ENCODE measurements at regions not wholly inside any gene's neighbourhood (a gene's known extent, or its start where the extent isn't known, plus 50 kb on each side); places are given as distances from the start of the nearest gene placed in this dataset.

DNA sequence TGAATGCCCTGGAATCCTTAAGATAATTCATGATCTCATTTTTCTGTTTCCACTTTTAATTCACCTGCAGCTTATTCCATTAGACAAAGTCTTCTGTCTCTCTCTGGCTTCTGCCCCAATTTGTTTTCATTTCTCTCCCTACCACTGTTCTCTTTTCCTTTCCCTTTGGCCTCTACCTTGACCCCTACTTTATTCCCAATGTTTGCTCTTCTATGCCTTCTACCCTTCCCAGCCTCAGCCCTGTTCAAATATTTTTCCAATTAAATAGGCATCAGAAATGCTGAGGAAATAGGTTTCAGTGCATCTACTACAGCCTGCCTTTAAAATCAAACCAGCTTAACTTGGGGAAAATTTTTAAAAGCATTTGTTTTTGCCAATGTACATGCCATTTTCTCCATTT lies 443.7 kb upstream of the CWC22 start:
- TF ChIP-seq EZH2phosphoT487 (IDR thresholded peaks at IDR 0.05; ENCODE audit: borderline replicate concordance, low read length) (no peak), EZH2 (IDR thresholded peaks at IDR 0.05; ENCODE audit: low read length, unreplicated experiment) (no peak), CTCF (conservative IDR thresholded peaks at IDR 0.05; ENCODE audit: low read depth, low read length) (no peak)
- no peak for ATAC-seq
- ChIA-PET POLR2A (ENCODE audit: unreplicated experiment) (no interaction called here), CTCF (no interaction called here)
- no peak overlapping the region for H3K4me2 ChIP-seq (ENCODE audit: low read length)
- no peak overlapping the region for H3K27ac ChIP-seq (ENCODE audit: low read length)
- no TSS peak for BruUV-seq (replicated peaks)
- no peaks in the 10 kb centered on the region; the same call in 1 of the 2 replicates for H3K9me2 ChIP-seq (replicated peaks; ENCODE audit: low read length)
- no peak overlapping the region for H3K9ac ChIP-seq (ENCODE audit: low read length)
- no peaks in the 10 kb centered on the region for H3K36me3 ChIP-seq (ENCODE audit: low read depth, low read length)
- no peak overlapping the region for H3K4me3 ChIP-seq (ENCODE audit: low read length)
- no peak for DNase-seq
- intact Hi-C loops (cut with micrococcal nuclease) = no loop called here
- no peaks in the 10 kb centered on the region for H3K79me2 ChIP-seq (ENCODE audit: low read length)
- no peak overlapping the region for H2AFZ ChIP-seq (ENCODE audit: low read length)
- H3K27me3 ChIP-seq (ENCODE audit: low read length) = no peaks in the 10 kb centered on the region
- H3K9me3 ChIP-seq (ENCODE audit: low read length) = no peaks in the 10 kb centered on the region
- no peaks in the 10 kb centered on the region for H3F3A ChIP-seq (ENCODE audit: low read length, unreplicated experiment)
- H4K20me1 ChIP-seq (ENCODE audit: low read length) = no peaks in the 10 kb centered on the region
- H3K4me1 ChIP-seq (ENCODE audit: insufficient read depth, low read length) = no peaks in the 10 kb centered on the region

GRCh38 chr2:180449171-180449915 lies 442.2 kb upstream of the CWC22 start:
- intact Hi-C loops (cut with micrococcal nuclease) = no loop called here
- Histone ChIP-seq H3K9me2 (replicated peaks; ENCODE audit: low read length) (no peaks in the 10 kb centered on the region; the same call in 1 of the 2 replicates), H3K79me2 (ENCODE audit: low read length) (no peaks in the 10 kb centered on the region), H3K36me3 (ENCODE audit: low read depth, low read length) (no peaks in the 10 kb centered on the region), H3K4me3 (ENCODE audit: low read length) (no peak overlapping the region), H3K4me2 (ENCODE audit: low read length) (no peak overlapping the region), H3F3A (ENCODE audit: low read length, unreplicated experiment) (no peaks in the 10 kb centered on the region), H2AFZ (ENCODE audit: low read length) (no peak overlapping the region), H3K9me3 (ENCODE audit: low read length) (no peaks in the 10 kb centered on the region), H3K4me1 (ENCODE audit: insufficient read depth, low read length) (no peaks in the 10 kb centered on the region), H3K27ac (ENCODE audit: low read length) (no peak overlapping the region), H3K9ac (ENCODE audit: low read length) (no peak overlapping the region), H3K27me3 (ENCODE audit: low read length) (no peaks in the 10 kb centered on the region), H4K20me1 (ENCODE audit: low read length) (no peaks in the 10 kb centered on the region)
- ChIA-PET CTCF (no interaction called here), POLR2A (ENCODE audit: unreplicated experiment) (no interaction called here)
- ATAC-seq (no peak), DNase-seq (no peak)
- no TSS peak for BruUV-seq (replicated peaks)
- TF ChIP-seq EZH2phosphoT487 (IDR thresholded peaks at IDR 0.05; ENCODE audit: borderline replicate concordance, low read length) (no peak), CTCF (conservative IDR thresholded peaks at IDR 0.05; ENCODE audit: low read depth, low read length) (no peak), EZH2 (IDR thresholded peaks at IDR 0.05; ENCODE audit: low read length, unreplicated experiment) (no peak)

- intact Hi-C loops (cut with micrococcal nuclease) = no loop called here
- no peak overlapping the region for H3K4me3 ChIP-seq (ENCODE audit: low read length)
- H3K27me3 ChIP-seq (ENCODE audit: low read length) = no peaks in the 10 kb centered on the region
- no peaks in the 10 kb centered on the region for H3F3A ChIP-seq (ENCODE audit: low read length, unreplicated experiment)
- ATAC-seq (no peak), DNase-seq (no peak)
- BruUV-seq (replicated peaks) = no TSS peak
- no peak overlapping the region for H2AFZ ChIP-seq (ENCODE audit: low read length)
- H3K9ac ChIP-seq (ENCODE audit: low read length) = no peak overlapping the region
- no peaks in the 10 kb centered on the region; the same call in 1 of the 2 replicates for H3K9me2 ChIP-seq (replicated peaks; ENCODE audit: low read length)
- H3K79me2 ChIP-seq (ENCODE audit: low read length) = no peaks in the 10 kb centered on the region
- CTCF ChIA-PET = no interaction called here
- TF ChIP-seq EZH2 (IDR thresholded peaks at IDR 0.05; ENCODE audit: low read length, unreplicated experiment) = no peak
- H3K4me1 ChIP-seq (ENCODE audit: insufficient read depth, low read length) = no peaks in the 10 kb centered on the region
- H4K20me1 ChIP-seq (ENCODE audit: low read length) = no peaks in the 10 kb centered on the region
- POLR2A ChIA-PET (ENCODE audit: unreplicated experiment) = no interaction called here
- no peak overlapping the region for H3K4me2 ChIP-seq (ENCODE audit: low read length)
- H3K36me3 ChIP-seq (ENCODE audit: low read depth, low read length) = no peaks in the 10 kb centered on the region
- no peaks in the 10 kb centered on the region for H3K9me3 ChIP-seq (ENCODE audit: low read length)
- no peak overlapping the region for H3K27ac ChIP-seq (ENCODE audit: low read length)
These were observed 439.4 kb upstream of the CWC22 start for GRCh38 chr2:180446492-180446891.
